AG04449 (cell line): ENCODE measurements at regions not wholly inside any gene's neighbourhood (a gene's known extent, or its start where the extent isn't known, plus 50 kb on each side); places are given as distances from the start of the nearest gene placed in this dataset.

Experiments used
- CTCF ChIA-PET: fragments of 350-600 bp; formaldehyde crosslinking; extraction: SDS; loops from one replicate; lab custom pipeline; 2021; ENCODE audit warnings: antibody characterized with exemption; lab: Yijun Ruan, JAX
- POLR2A ChIA-PET: fragments of 400-600, 350-600 bp; formaldehyde crosslinking; extraction: SDS; loops from one replicate; lab custom pipeline; 2020; ENCODE audit warnings: antibody characterized with exemption, inconsistent platforms; lab: Yijun Ruan, JAX
- DNase-seq: peaks from one replicate; pipeline ENCODE4 v3.0.0-alpha.2; 2010; ENCODE audit warnings: low read depth, low spot score
- H3K4me3 ChIP-seq: 2 replicates; pipeline ENCODE4 v1.5.1; 2011; ENCODE audit warnings: low read depth, mild to moderate bottlenecking, control low read depth, low read length
- CTCF ChIP-seq: IDR thresholded peaks from one replicate; pipeline ENCODE4 v1.5.1; 2011; ENCODE audit warnings: mild to moderate bottlenecking, moderate library complexity, low read length, control low read depth, inconsistent platforms; ENCODE audit not compliant: insufficient read depth; ENCODE audit errors: missing control alignments

GRCh38 chr13:97802213-97802612 is 151.3 kb upstream of the IPO5 start:
- no peak for DNase-seq
- TF ChIP-seq CTCF = no peak
- no peak overlapping the region for H3K4me3 ChIP-seq
- CTCF ChIA-PET = interaction anchor here (2.4 to 7.3 kb wide), 2 partner anchors 9 to 784 kb away, joined by 12 to 49 read pairs; no protein-coding TSS in a partner anchor
- POLR2A ChIA-PET = no interaction called here

GRCh38 chr13:97809576-97809975 is 143.9 kb upstream of the IPO5 start:
- ChIA-PET CTCF (interaction anchor here (0.7 to 1.4 kb wide), 3 partner anchors 9 to 793 kb away, joined by 3 to 4 read pairs (median 3); no protein-coding TSS in a partner anchor), POLR2A (no interaction called here)
- TF ChIP-seq CTCF = no peak
- DNase-seq = no peak
- no peak overlapping the region for H3K4me3 ChIP-seq

- H3K4me3 ChIP-seq = no peak overlapping the region
- no peak for TF ChIP-seq CTCF
- ChIA-PET POLR2A (no interaction called here), CTCF (interaction anchor here (0.7 to 2.0 kb wide), 3 partner anchors 9 to 793 kb away, joined by 3 to 12 read pairs (median 4); no protein-coding TSS in a partner anchor)
- DNase-seq = no peak
These were observed 143.3 kb upstream of the IPO5 start for GRCh38 chr13:97810152-97810551.

- no peak overlapping the region for H3K4me3 ChIP-seq
- POLR2A ChIA-PET = interaction anchor here (0.7 kb wide), 1 partner anchor 673 kb away, joined by 3 read pairs; no protein-coding TSS in a partner anchor
- TF ChIP-seq CTCF = no peak
- DNase-seq = no peak
- CTCF ChIA-PET = interaction anchor here (1.4 kb wide), 1 partner anchor 31 kb away, joined by 3 read pairs; no protein-coding TSS in a partner anchor
These were observed 131.1 kb upstream of the IPO5 start for GRCh38 chr13:97822377-97822776.

- CTCF ChIA-PET = no interaction called here
- no peak for TF ChIP-seq CTCF
- POLR2A ChIA-PET = no interaction called here
These were observed 127.0 kb upstream of the IPO5 start for GRCh38 chr13:97826421-97827012.

GRCh38 chr13:97834250-97834649 is 119.2 kb upstream of the IPO5 start:
- DNase-seq = no peak
- CTCF ChIA-PET = interaction anchor here (0.6 kb wide), 1 partner anchor 9 kb away, joined by 3 read pairs; no protein-coding TSS in a partner anchor
- TF ChIP-seq CTCF = no peak
- POLR2A ChIA-PET = no interaction called here
- no peak overlapping the region for H3K4me3 ChIP-seq

More at GRCh38 chr13:97826421-97827012, 127.0 kb upstream of the IPO5 start:
- DNase-seq = no peak
- H3K4me3 ChIP-seq = no peak overlapping the region
